Stimulated activated CD4-positive, alpha-beta T cell treated with anti-CD3 and anti-CD28 coated beads, Interleukin-2, amount 100 ng/mL, for 24 hours (primary cell): ENCODE measurements at regions not wholly inside any gene's neighbourhood (a gene's known extent, or its start where the extent isn't known, plus 50 kb on each side); places are given as distances from the start of the nearest gene placed in this dataset.

Source experiments
- DNase-seq, 2 donors: peaks; one replicate each; pipeline ENCODE4 v3.0.0-alpha.2; 2020

- DNase-seq = no peak
Observed at GRCh38 chr4:126242679-126243390, 928.1 kb downstream of the FAT4 start.

DNA sequence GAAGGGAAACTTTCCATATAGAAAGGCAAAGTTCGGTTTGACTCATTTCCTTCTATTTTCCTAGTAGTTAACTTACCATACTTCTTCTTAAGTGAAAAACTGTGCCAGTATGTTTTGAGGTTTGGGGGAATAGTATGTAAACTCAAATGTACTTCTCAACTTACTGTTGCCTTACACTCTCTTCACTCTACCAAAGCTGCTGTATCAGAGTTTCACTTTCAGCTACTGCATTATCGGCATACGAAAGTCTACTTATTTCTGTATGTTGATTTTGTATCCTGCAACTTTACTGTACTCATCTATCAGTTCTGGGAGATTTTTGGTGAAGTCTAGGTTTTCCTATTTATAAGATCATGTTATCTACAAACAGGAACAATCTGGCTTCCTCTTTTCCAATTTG, 932.7 kb downstream of the FAT4 start:
- DNase-seq = no peak

DNA sequence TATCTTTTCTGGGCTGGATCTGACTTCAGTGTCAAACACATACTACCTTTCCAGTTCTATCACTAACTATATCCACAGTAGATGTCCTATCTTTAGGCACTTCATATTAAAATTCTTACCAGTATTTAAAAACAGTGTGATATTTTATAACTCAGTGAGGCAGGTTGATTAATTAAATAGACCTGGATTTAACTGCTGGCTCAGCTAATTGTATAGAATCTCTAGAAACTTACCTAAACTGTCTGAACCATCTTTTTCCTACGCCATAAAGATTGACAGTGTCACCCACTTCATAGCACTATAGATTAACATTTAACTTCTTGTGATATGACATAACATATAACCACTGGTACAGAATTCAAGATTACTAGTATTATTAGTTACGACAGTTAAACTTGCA, 935.3 kb downstream of the FAT4 start:
- no peak for DNase-seq

- DNase-seq = no peak
Observed at GRCh38 chr4:126251169-126251568, 936.4 kb downstream of the FAT4 start.

- no peak for DNase-seq
Observed at GRCh38 chr4:126262665-126263064, 947.9 kb downstream of the FAT4 start.

DNA sequence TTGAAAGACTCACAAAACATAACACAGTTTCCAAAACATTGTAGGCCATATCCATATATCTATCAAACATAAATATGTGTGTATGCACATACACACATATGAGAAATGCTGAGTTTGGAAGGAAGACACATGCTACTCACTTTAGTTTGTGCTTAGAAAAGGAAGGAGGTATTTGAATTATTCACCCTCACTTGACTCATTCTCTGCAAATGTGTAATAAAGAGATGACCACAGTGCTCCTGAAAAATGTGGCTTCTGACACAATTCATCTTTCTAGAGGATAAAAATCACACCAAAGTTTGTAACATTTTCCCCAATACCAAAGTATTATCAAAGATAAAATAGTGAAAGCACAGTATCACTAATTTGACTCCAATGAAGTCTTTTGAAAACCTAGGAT, 950.1 kb downstream of the FAT4 start:
- DNase-seq = no peak

- no peak for DNase-seq
Observed at GRCh38 chr4:126265888-126266287, 951.1 kb downstream of the FAT4 start.

- DNase-seq = no peak
Observed at GRCh38 chr4:126267689-126268088, 952.9 kb downstream of the FAT4 start.

GRCh38 chr4:126268106-126268505, 953.4 kb downstream of the FAT4 start:
- no peak for DNase-seq

GRCh38 chr4:126269106-126269505, 954.4 kb downstream of the FAT4 start:
- no peak for DNase-seq

DNA sequence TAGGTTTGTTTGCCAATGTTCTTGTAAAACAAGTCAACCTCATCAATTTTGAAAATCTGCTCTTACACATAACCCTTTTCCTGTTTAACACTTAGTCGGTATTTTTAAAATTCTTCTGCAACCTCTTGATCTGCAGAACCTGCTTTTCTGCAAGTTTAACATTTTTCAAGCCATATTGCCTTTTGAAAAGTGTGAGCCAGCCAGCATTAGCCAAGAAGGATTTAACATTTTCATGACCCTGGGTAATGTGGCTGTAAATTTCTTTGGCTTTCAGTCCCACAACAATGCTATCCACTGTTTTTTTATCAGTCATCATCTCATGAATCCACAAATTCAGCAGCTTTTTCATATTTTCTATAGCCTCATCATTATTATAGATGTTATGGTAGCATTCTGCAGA, 956.5 kb downstream of the FAT4 start:
- DNase-seq = no peak

DNA sequence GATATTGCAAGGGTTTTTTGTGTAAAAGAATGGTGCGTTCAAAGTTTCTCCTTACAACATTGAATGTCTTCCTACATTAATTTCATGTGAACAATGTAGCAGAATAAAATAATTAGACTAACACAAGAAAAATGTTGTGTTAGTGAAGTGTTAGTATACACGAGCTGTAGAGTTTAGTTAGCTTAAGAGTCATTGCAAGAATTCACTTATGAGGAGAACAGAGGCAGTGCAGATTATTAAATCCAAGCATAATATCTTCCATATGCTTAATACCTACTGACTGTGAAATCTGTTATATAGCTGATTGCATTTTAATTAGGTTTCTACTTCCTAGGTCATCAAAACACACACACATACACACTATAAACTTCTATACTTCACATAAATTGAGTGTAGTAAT, 959.0 kb downstream of the FAT4 start:
- no peak for DNase-seq

GRCh38 chr4:126291886-126292285, 977.1 kb downstream of the FAT4 start:
- DNase-seq = no peak

GRCh38 chr4:126298271-126298670, 983.5 kb downstream of the FAT4 start:
- DNase-seq = no peak

DNA sequence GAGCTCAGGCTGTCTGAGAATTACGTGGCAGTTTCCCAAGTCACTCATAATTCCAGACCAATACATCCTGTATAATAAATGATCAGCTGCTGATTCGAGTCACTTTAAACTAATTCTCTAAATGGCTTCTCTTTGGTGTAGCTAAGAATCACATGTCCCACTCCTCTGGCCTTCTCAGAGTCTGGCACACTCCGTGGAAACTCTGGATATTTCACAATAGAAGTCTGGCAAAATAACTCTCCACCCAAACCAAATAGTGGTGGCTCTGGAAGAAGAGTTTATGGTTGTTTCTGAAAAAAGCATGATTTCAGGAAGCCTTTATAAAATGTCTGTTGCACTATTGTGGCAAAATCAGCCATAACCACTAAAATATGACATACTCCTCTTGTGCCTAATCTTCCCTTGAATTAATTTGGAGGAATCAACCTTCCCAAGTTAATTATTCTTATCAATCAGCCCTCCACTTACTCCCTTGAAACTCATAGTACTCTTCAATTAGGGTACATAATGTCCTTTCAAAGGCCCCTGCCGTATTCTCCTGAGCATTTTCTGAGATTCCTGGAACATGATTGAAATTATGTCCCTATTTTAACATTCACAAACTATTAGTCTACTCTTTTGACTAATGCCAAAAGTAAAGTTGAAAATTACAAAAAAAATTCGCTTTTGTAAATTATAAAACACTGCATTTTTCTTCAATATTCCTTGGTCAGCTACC, 991.6 kb downstream of the FAT4 start:
- no peak for DNase-seq

GRCh38 chr4:126318376-126318775, 1003.6 kb downstream of the FAT4 start:
- DNase-seq = no peak

DNA sequence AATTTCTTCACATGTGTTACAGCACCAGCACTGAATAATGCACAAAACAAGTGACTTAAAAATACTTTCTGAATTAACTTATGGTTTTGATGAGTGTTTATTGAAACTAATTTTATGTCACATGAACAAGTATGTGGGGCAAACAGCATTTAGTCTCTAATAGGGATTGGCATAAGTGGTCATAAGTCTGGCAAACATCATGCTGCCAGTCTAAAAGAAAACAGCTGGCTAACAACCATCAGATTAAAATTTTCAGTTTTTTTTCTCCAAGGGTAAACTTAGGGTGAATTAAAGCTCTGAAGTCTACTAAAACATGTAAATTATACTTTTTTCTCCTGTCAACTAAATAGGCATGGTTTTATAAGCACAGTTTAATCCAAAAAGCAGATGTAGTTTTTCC, 1014.2 kb downstream of the FAT4 start:
- no peak for DNase-seq

GRCh38 chr4:126338548-126338947, 1023.8 kb downstream of the FAT4 start:
- no peak for DNase-seq

DNA sequence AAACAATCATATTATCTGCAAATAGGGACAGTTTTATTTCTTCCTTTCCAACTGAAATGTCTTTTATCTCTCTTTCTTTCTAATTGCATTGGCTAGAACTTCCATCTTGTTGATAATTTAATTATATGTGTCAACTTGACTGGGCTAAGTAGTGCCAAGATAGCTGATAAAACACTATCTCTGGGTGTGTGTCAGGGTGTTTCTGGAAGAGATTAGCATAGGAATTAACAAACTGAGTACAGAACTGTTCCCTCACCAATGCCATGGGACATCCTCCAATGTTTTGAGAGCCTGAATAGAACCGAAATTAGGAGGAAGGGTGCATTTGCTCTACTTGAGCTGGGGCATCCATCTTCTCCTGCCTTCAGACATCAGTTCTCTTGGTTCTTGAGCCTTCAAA, 1027.2 kb downstream of the FAT4 start:
- DNase-seq = no peak

GRCh38 chr4:126344472-126344871, 1029.7 kb downstream of the FAT4 start:
- DNase-seq = no peak

GRCh38 chr4:126346654-126347053, 1031.9 kb downstream of the FAT4 start:
- no peak for DNase-seq

GRCh38 chr4:126354784-126355183, 1040.0 kb downstream of the FAT4 start:
- DNase-seq = no peak

DNA sequence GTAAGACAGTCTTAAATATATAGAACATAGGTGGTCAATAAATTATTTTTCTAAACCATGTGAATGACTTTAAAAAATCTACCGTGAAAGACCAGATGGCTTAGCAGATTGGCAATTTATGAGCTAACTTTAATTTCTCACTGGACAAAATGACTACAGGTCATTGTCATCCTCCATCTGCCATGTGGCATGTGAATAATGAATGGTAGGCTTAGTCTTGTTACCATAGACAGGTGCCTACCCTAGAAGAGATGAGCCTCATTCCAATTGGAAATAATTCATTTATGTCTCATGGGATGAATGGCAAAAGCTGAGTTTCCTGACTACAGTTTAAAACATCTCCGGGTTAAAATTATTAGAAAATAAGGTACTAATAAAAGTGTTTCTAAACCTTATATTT, 1043.3 kb downstream of the FAT4 start:
- DNase-seq = no peak

DNA sequence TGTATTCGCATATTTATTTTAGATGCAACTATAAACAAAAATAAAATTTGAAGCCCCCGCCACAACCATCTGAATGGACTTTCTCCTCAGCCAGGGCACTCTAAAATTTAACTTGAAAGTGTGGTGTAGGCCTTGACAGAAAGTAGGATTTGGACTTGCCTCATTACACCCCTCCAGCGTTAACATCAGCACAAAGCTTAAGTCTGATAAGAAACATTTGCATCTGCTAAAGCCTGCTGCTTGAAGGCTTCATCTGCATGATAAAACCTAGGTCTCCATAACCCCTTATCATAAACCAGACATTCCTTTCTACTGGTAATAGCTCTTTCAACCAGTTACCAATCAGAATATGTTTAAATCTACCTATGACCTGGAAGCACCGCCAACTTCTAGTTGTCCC, 1046.5 kb downstream of the FAT4 start:
- no peak for DNase-seq
